Progenitor cell of endocrine pancreas (in vitro differentiated cells): ENCODE measurements at regions not wholly inside any gene's neighbourhood (a gene's known extent, or its start where the extent isn't known, plus 50 kb on each side); places are given as distances from the start of the nearest gene placed in this dataset.
"Not testable (repeated sequence)": the region's sequence is repeated elsewhere in the genome, so short reads cannot be mapped to it uniquely, and the experiment has no call there.

Source experiments
- DNase-seq: peaks from one replicate; pipeline ENCODE4 v3.0.0; 2021; ENCODE audit warnings: low spot score; ENCODE audit not compliant: unreplicated experiment
- H3K27ac Mint-ChIP-seq: 2 replicates; pipeline ENCODE4 v1.8.0; 2021; ENCODE audit warnings: mild to moderate bottlenecking, moderate library complexity, mixed read lengths
- H3K27me3 Mint-ChIP-seq: 2 replicates; pipeline ENCODE4 v1.8.0; 2021; ENCODE audit warnings: mixed read lengths
- H3K36me3 Mint-ChIP-seq: 2 replicates; pipeline ENCODE4 v1.8.0; 2022; ENCODE audit warnings: mixed read lengths; ENCODE audit not compliant: insufficient read depth
- H3K4me1 Mint-ChIP-seq: 2 replicates; pipeline ENCODE4 v1.8.0; 2021; ENCODE audit warnings: low read depth, mixed read lengths
- H3K4me3 Mint-ChIP-seq: 2 replicates; pipeline ENCODE4 v1.8.0; 2021; ENCODE audit warnings: low read depth, mild to moderate bottlenecking, moderate library complexity, mixed read lengths
- H3K9me3 Mint-ChIP-seq: 2 replicates; pipeline ENCODE4 v1.8.0; 2021; ENCODE audit warnings: low read depth, mixed read lengths
- CTCF ChIP-seq: fragments of 200-600 bp; sonication (generic); IDR thresholded peaks from one replicate; pipeline ENCODE4 v1.5.0; 2021; ENCODE audit warnings: antibody characterized with exemption, mild to moderate bottlenecking; ENCODE audit not compliant: unreplicated experiment

DNA sequence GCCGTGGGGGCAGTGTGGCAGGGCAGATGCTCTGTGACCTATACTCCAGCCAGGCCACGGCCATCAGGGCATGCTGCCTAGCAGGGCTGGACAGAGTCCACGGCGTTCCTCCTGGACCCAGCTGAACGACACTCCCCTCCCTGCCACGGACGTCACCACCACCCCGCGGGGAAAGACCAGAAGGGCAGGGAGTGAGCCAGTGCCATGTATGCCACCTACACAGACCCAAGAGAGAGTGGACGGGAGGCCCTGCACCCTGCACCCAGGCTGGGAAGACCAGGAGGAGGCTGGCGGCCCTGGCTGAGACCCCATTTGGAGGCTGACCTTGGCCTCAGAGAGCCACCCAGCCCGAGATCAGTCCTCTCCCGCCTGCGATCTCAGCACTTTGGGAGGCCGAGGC lies 101.9 kb downstream of the FAM53A start:
- H3K4me3 Mint-ChIP-seq = no peak overlapping the region
- H3K27ac Mint-ChIP-seq = no peak overlapping the region
- no peak for TF ChIP-seq CTCF
- peaks cover 5% of the 10 kb centered on the region for H3K9me3 Mint-ChIP-seq
- no peaks in the 10 kb centered on the region for H3K4me1 Mint-ChIP-seq
- no peaks in the 10 kb centered on the region for H3K36me3 Mint-ChIP-seq
- DNase-seq = no peak
- H3K27me3 Mint-ChIP-seq = peaks cover 35% of the 10 kb centered on the region

DNA sequence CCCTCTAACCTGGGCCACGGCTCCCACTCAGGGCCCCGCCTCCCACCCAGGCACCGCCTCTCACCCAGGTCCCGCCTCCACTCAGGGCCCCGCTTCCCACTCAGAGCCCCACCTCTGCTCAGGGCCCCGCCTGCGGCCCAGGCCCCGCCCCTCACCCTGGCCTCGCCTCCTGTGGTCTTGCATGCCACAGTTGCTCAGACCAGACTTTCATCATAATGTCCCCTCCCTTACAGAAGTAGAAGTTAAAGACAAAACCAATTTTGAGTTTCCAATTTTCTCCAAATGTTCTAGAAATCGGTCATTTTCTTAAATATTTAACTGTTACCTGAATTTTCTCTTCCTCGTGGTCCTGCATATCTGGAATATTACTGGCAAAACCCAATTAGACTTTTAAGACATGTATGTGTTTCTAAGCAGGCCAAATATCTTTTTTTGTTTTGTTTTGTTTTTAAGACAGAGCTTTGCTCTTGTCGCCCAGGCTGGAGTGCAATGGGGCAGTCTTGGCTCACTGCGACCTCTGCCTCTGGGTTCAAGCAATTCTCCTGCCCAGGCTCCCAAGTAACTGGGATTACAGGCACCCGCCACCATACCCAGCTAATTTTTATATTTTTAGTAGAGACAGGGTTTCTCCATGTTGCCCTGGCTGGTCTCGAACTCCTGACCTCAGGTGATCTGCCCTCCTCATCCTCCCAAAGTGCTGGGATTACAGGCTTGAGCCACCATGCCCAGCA lies 102.8 kb downstream of the FAM53A start:
- H3K4me1 Mint-ChIP-seq, H3K9me3 Mint-ChIP-seq, H3K4me3 Mint-ChIP-seq, H3K36me3 Mint-ChIP-seq, DNase-seq: not testable (repeated sequence)
- Mint-ChIP-seq H3K27ac (peak overlapping the region; percentile 37), H3K27me3 (peaks cover 34% of the 10 kb centered on the region)

DNA sequence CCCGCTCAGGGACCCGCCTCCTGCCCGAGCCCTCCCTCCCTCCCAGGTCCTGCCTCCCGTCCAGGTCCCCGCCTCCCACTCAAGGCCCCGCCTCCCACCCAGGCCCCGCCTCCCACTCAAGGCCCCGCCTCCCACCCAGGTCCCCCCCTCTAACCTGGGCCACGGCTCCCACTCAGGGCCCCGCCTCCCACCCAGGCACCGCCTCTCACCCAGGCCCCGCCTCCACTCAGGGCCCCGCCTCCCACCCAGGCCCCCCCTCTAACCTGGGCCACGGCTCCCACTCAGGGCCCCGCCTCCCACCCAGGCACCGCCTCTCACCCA lies 103.5 kb downstream of the FAM53A start:
- not testable (repeated sequence) for H3K4me3 Mint-ChIP-seq, H3K4me1 Mint-ChIP-seq

GRCh38 chr4:1579901-1580691 lies 104.0 kb downstream of the FAM53A start:
- no peak overlapping the region for H3K27ac Mint-ChIP-seq
- no peaks in the 10 kb centered on the region for H3K9me3 Mint-ChIP-seq
- H3K36me3 Mint-ChIP-seq = no peaks in the 10 kb centered on the region
- no peak for TF ChIP-seq CTCF
- no peak overlapping the region for H3K4me3 Mint-ChIP-seq
- DNase-seq = peak; percentile 38
- H3K27me3 Mint-ChIP-seq = peaks cover 39% of the 10 kb centered on the region
- no peaks in the 10 kb centered on the region for H3K4me1 Mint-ChIP-seq

More for the DNA sequence above, 103.5 kb downstream of the FAM53A start:
- DNase-seq, H3K27ac Mint-ChIP-seq, H3K9me3 Mint-ChIP-seq, H3K36me3 Mint-ChIP-seq: not testable (repeated sequence)
- H3K27me3 Mint-ChIP-seq = peaks cover 39% of the 10 kb centered on the region

DNA sequence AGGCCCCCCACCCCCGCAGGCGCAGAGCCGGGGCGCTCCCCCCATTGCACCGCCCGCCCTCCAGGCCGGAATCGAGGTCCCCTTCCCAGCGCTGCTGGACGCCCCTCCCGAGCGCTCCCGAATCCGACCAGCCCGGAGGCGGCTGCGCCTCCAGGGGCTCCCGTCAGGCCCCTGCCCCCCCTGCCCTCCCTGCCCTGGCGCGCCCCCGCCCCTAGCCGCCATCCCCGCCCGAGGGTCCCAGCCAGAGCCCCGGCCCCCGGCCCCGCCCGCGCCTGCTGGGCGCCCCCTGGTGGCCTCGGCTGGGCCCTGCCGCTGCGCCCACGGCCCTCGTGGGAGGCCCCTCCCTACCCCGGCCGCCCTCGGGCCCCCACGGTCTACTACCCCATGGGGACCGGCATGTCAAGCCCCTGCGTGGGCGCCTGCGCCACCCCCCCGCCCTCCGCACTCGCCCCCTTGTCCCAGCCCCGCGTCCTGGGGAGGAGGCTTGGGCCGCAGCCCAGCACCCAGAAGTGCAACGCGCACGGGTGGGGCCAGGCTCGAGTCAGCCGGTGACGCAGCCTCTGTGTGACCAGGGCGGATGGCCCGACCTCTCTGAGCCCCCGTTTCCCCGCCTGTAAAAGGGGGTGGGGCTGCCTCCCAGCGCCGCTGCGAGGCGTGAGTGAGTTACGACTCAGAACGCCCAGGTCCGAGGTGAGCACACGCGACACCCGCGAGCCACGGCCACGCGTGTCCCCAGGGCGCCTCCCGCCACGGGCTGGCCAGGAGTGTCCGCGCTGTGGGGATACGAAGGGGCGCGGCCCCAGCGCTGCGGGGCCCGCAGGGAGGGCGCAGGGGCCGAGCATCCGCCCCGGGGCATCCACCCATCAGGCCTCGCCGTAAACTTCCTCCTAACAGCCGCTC lies 104.9 kb downstream of the FAM53A start:
- Mint-ChIP-seq H3K36me3 (no peaks in the 10 kb centered on the region), H3K9me3 (no peaks in the 10 kb centered on the region), H3K4me3 (no peak overlapping the region), H3K27me3 (peaks cover 41% of the 10 kb centered on the region), H3K4me1 (no peaks in the 10 kb centered on the region), H3K27ac (no peak overlapping the region)
- DNase-seq = peak; percentile 47
- peak; percentile 74 for TF ChIP-seq CTCF

DNA sequence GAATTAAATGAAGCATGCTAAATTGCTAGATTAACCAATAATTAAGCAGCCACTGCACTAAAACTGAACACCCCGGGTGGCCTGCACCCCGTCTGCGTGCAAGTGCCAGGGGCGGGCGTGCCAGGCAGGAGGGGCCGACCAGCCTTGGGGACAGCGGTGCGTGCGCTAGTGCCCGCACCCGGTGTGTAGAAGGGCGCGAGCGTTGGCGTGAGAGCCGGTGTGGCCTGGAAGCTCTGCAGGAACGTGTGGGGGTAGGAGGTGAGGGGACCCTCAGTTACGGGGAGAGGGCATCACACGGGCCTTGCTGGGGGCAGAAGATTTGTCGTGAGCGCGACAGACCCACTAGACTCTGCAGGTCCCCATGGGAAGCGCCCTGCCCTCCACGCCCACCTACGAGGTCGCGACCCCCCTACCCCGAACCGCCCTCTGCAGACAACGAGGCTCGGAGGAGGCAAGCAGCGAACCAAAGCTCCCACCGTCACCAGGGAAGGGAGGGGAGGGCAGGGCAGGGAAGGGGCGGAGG lies 105.8 kb downstream of the FAM53A start:
- no peak for DNase-seq
- Mint-ChIP-seq H3K4me1 (no peaks in the 10 kb centered on the region), H3K36me3 (no peaks in the 10 kb centered on the region), H3K4me3 (peak overlapping the region; percentile 11), H3K9me3 (no peaks in the 10 kb centered on the region), H3K27ac (no peak overlapping the region), H3K27me3 (peaks cover 39% of the 10 kb centered on the region)
- TF ChIP-seq CTCF = no peak
